HG03280 (cell line): ENCODE measurements at regions not wholly inside any gene's neighbourhood (a gene's known extent, or its start where the extent isn't known, plus 50 kb on each side); places are given as distances from the start of the nearest gene placed in this dataset.
"Not testable (repeated sequence)": the region's sequence is repeated elsewhere in the genome, so short reads cannot be mapped to it uniquely, and the experiment has no call there.

ENCODE experiments used
- ATAC-seq: cut with Tn5 transposase; IDR thresholded peaks from one replicate; pipeline ENCODE4 v1.9.1; 2021; ENCODE audit warnings: mild to moderate bottlenecking, moderate library complexity; ENCODE audit not compliant: unreplicated experiment

DNA sequence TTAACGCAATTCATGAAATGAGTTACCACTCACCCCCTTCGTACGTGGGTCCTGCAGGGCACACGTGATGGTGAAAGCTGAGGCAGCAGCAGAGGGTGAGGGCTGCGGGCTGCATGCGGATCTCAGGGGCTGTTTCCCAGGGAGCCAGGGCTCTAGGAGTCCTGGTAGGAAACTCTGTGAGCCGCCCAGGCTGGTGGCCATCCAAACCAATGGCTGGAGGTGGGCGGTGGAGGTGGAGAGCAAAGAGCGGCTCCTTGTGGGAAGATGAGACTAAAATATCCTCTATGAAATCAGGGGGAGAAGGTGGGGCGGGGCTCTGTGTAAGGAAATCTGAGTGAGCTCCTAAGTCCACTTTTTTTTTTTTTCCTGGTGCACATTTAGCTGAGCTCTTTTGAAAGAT lies 120.1 kb upstream of the SLC1A4 start:
- ATAC-seq: no peak

DNA sequence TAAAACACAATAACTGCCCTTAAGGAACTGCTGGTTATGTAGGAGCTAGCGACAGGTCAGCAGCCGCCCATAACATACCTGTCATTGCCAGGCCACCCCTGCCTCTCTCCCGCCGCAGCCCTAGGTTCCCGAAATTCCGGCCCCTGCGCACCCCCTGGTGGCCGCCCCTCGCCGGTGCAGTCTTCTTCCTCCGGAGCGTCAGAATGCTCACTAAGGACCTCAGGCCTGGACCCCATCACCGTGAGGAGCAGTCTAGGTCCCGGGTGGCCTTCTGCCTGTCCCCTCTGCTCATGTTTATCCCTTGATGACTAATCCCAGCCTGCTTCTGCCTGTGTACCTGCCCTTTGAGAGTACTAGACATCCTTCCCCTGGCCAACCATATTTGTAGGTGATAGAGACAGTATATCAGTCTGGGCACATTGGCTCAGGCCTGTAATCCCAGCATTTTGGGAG lies 115.7 kb upstream of the SLC1A4 start:
- peak; percentile 88 for ATAC-seq

DNA sequence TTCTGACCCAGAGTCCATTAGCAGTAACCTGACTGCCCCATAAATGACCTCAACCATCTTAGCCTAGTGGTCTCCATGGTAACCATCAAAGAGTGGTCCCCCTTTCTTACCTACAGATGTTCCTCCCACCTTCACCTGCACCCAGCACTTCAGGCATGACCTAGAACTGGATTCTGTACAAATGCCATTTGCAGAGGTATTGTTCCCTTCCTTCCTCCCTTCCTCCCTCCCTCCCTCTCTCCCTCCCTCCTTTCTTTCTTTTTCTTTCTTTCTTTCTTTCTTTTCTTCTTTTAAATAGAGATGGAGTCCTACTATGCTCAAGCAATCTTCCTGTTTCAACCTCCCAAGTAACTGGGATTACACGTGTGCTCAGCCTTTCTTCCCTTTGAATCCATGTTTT lies 114.6 kb upstream of the SLC1A4 start:
- ATAC-seq: no peak

DNA sequence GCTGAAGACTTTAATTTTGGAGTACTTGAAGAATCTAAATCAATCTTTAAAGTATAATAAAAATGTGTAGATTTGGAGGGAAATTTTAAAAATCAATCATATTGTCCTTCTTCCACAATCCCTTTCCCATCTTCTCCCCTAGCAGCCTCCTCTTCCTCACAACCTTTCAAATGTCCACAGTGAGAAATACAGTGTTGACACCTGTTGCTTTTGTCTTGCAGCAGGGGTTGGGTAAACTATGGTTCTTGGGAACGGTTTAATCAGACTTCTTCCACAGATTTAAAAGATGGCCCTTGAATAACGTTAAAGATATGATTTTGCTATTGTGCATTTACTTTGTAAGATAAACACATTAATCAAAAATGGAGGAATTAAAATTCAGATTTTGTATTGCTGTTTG lies 113.8 kb upstream of the SLC1A4 start:
- no peak for ATAC-seq

DNA sequence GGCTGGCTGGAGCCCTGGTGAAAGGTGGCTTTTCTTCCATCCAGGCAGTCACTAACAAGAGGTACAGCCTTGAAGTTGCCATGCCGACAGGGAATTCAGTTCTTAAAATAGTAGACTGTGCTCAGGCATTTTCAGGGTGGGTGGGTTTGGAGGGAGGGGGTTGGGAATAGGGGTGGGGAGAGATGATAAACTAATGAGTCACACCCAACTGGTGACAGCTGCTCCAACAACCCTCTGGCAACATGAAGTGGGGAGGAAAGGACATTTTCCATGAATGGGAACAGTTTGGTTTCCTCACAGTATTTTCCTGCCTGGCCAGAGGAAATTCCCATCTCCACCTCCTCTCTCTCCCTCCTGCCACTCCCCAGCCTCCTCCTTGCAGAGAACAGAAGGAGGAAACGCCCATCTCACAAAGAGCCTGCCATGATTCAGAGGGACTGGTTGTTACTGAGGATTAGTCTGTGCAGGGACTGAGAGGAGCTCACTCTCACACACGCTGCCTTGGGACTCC lies 113.0 kb upstream of the SLC1A4 start:
- no peak for ATAC-seq

DNA sequence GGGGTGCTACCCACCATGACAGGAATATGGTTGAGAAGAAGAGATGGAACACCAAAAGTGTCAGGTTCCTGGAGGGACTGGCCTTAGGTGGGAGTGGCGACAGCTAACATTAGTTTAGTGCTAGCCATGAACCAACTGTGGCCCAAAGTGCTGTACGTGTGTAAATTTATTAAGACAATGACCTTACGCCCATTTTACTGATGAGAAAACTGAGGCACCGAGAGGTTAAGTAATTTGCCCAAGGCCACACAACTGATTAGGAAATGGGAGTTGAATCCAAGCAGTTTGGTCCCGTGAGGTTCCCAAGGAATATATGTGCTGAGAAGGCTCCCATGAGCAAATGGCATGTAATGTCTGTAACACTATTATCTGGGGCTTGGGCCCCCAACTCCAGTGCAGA lies 109.5 kb upstream of the SLC1A4 start:
- no peak for ATAC-seq

DNA sequence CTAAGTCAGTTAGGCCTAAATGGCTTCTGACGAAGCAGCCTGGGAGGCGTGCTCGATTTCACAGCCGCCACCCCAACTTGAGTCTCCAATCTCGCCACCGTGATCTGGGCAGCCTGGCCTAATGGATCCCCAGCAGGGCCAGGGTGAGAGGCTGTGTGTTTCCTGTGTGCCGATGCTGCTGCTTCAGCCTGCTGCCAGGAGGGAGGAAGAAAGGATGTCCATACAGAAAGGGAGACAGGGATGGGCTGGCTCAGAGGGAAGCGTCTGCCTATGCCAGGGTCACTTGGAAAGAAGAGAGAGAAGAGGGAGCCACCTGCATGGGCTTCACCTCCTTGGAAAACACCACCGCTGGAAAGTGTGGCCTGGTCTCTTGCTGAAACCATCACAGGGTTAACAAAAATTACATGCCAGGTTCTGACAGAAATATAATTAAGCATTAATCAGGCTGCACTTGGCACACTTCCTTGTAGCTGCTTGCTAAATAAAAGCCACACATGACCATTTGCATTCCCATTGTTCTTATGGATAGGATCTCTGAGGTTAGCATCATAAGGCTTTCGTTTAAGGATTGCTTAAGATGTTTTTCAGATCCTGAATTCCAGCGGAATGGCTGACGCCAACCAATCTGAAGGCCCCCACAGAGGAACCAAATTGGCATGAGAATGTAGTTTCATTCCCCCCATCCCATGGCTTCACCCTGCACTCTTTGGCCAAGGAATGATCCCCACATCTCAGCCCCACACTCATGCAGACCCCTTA lies 108.8 kb upstream of the SLC1A4 start:
- ATAC-seq: no peak

DNA sequence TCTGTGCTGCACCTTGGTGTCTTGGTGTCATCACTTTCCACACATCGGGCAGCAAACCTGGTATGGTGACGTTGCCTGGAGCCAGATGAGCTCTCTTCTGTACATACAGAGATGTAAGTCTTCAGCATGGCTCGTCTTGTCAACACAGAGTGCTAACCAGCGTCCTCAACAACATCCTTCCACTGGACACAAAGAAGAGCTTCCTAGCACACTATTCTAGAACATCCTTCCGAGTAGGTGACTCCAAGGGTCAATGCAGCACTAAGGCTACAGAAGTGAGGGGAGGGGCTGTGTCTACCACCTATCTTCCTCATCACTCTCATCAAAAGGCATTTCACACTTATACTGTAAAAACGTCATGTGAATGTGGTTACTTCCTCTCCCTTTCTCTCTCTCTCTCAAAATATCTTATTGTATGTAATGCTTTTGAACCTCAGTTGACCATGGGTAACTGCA lies 108.1 kb upstream of the SLC1A4 start:
- no peak for ATAC-seq

DNA sequence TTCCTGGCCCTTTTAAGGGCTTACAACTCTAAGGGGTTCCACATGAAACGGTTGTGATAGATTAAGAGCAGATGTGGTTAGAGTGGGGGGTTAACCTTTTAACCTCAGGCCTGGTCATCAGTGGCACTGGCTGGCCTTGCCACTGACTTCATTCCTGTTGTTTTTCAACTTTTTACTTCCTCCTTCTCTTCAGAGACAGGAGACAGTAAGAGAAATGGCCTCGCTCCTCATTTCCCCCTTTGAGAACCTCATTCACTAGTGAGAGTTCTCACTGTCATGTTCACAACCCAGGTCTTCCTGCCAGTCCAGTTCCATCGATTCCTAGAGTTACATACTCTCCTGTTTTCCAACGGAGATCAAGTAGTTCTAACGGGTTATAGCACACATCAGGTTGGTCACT lies 101.6 kb upstream of the SLC1A4 start:
- ATAC-seq: no peak

DNA sequence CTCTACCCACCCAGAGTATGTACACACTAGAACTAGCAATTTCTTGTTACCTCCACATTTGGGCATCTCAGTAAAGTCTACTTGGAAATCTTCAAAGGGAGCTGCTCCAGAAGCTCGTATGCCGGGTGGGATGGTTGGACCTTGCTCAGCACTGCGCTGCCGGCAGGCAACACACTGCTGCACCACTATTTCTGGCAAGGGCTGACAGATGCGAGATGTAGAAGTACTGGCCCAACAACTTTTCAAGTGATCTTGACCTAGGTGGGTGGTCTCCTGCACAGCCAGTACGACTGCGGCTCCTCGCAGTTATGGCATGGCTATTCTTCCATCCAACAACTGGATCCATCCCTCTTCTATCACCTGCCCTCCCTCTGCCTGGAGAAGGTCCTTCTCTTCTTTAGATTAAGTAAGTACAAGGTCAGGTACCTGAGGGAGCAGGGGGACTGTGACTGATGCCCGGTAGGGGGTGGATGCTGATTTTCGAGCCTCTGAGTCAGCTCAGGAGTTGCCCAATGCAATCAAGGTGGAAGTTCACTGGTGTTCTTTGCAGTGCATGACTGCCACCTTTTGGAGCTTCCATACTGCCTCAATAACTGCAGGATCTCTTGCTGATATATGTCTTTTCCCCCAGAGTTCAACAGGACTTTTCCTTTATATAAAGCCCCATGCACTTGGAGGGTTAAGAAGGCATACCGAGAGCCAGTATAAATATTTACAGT lies 100.4 kb upstream of the SLC1A4 start:
- ATAC-seq: no peak

DNA sequence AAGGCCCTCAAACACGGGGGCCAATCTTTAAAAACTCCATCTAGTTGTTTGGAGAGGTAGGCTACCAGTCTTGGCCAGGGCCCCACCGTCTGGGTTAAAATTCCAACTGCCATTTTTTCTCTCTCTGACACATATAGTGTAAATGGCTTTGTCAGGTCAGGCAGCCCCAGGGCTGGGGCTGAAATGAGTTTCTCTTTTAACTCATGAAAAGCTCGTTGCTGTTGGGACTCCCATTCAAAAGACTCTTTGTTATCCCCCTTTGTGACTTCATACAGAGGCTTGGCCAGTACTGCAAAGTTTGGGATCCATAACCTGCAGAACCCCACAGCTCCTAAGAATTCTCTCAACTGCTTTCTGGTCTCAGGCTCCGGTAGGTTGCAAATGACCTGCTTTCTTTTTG lies 99.4 kb upstream of the SLC1A4 start:
- ATAC-seq: no peak

DNA sequence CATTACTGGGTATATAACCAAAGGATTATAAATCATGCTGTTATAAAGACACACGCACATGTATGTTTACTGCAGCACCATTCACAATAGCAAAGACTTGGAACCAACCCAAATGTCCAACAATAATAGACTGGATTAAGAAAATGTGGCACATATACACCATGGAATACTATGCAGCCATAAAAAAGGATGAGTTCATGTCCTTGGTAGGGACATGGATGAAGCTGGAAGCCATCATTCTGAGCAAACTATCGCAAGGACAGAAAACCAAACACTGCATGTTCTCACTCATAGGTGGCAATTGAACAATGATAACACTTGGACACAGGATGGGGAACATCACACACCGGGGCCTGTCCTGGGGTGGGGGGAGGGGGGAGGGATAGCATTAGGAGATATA lies 92.6 kb upstream of the SLC1A4 start:
- ATAC-seq: not testable (repeated sequence)

DNA sequence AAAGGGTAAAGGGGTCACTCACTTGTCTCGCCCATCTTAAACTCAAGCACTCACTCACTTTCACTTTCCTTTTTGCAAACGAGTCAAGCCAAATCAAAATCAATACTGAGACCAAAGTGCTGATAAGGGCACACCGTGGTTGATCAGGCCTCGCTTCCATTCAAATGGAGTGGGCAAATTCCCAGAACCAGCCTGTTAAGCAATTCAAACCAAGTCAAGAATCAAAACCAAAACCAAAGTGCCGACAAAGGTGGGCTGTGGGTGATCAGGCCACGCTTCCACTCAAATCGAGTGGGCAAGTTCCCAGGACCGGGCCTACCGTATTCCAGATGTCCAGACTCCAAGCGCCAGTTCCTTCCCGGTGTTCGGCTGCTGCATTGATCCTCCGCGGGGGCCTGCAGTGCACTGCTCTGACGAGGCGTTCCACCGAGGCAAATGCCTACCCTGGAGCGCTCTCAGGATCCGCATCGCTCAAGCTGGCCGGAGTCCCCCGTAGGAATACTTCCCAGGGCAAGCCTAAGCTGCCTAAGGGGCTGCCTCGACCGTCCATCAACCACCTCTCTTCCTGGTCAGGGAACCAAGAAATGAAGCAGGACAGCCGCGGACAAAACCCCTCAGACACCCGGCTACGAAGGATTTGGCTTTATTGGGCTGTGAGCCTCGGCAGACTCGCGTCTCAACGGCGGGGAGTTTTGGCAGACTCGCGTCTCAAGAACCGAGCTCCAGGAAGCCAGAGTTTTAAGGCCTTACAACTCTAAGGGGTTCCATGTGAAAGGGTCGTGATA lies 89.9 kb upstream of the SLC1A4 start:
- no peak for ATAC-seq

DNA sequence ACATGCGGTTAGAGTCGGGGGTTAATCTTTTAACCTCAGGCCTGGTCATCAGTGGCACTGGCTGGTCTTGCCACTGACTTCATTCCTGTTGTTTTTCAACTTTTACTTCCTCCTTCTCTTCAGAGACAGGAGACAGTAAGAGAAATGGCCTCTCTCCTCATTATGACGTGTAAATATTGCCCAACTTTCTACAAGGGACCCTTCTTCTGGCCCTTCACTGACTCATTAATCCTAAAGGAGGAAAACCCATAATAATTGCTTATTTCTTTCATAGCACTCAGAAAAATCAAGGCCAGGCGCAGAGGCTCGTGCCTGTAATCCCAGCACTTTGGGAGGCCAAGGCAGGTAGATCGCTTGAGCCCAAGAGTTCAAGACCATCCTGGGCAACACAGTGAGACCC lies 89.3 kb upstream of the SLC1A4 start:
- not testable (repeated sequence) for ATAC-seq

DNA sequence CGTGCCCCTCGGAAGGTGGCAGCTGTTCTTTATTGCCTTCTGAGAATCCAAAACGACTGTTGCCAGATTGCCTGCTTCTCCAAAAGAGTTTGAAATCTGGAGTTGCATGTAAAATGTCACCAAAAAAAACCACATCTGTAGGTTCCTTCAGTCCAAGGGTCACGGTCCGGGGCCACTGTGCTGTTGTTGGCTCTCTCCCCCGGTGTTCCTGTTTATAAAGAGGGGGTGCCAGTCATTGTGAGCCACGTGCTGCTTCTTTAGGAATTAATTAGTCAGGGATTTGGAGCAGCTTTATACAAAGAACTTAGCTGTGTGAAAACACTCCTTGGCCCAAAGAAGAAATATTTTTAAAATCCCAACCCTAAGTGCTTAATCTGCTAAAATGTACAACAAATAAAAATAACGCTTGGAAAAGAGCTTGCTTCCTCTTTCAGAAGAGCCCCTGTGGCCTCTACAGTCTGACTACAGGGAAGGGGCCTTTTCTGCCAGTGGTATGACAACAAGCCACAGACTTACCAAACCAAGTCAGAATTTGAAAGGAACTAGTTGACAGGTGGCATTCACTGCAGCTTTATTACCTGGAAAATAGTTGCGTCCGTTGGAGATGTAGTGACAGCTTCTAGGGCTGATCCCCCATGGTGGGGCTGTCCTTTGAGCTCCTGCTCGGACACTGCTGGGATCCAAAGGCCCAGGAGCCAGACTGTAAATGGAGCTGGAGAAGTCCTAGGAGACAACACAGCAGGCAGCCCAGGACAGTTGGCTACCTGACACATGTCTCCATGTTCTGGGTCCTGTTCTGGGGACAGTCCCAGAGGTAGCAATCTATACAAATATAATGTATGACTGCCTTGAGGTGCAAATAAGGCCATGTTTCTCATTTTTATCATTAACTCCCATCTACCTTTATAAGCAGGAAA lies 84.5 kb upstream of the SLC1A4 start:
- no peak for ATAC-seq

DNA sequence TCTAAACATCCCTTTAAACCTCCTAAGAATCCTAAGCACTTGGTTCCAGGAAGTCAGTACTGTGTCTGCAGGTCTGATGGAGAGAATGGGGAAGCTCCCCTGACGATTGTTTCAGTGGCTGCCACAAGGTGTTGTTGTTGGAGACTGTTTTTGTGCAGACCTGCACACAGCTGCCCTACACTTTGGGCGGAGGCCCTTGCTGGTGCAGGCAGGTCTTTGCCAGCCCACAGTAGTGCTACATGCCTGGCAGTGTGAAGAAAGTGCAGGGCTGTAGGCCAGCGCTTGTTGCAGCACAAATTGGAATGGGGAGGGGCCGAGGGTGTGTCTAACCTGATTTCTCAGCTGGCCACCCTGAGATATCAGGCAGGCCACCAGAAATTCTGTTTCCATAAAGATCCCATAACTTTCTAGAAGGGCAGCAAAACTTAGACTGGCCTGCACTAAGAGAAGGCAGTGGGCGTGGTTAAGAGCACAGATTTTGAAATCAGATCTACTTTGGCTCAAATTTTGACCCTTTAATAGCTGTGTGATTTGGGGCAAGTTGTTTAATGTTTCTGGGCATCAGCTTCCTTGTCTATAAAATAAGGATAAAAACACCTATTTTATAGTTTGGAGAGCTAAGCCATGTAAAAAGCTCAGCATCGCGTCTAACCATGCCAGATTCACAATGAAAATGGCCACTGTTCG lies 83.7 kb upstream of the SLC1A4 start:
- no peak for ATAC-seq

DNA sequence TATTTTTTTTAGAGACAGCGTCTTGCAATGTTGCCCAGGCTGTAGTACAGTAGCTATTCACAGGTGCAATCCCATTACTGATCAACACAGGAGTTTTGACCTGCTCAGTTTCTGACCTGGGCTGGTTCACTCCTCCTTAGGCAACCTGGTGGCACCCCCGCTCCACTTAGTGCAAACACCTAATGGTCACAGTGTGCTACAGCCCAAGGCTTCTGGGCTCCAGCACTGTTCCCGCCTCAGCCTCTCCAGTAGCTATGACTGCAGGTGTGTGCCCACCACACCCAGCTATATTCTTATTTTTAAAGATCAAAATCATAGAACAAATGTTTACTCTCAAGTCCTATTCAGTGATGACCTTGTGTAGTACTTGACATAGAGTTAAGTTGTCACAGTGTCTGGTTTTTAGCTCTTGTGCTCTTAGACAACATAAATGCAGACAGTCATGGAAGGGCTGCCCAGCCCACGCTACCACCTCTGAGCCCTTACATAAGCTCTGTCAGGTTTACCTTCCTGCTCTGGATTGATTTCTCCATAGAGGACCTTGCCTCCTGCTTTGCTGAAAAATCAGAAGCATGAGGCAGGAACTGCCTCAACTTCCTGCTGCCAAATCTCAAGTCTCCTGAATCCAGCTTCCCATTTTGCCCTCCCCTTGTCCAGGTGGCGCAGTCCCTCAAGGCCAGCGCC lies 82.2 kb upstream of the SLC1A4 start:
- ATAC-seq: no peak

DNA sequence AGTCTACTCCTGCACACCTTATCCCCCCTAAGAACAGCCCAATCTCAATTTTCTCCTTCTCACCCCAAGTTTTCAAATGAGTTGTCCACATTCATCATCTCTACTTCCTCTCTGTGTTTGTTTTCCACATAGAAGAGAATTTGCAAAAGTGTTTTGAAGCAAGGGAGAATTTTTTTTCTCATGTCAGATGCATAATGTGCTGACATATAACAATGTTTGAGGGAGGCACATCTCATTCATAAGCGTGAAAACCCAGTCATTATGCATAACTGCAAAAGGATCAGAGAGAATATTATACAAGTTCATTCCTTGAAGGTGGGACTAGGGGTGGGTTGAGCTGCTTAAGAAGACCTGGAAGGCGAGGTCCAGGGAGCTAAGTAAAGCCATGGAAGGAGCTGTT lies 80.8 kb upstream of the SLC1A4 start:
- ATAC-seq: no peak

DNA sequence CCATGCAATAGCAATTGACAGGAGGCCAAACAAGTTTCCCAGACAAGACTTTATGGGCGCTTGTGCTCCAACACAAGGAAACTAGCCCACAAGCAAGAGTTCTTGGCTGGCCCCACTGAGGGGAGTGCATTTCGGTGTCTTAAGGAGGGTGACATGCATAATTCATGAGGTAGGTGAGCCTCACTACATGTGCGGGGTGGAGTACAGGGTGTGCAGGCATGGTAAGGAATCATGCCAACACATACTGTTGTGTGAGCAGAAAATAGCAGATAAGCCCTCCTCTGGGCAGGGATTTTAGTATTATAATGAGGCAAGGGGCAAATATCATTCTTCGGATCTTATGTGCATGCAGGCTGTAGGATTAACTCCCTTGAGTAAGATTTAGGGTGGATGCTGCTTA lies 78.7 kb upstream of the SLC1A4 start:
- no peak for ATAC-seq
